Panc1 (cell line): ENCODE measurements at regions not wholly inside any gene's neighbourhood (a gene's known extent, or its start where the extent isn't known, plus 50 kb on each side); places are given as distances from the start of the nearest gene placed in this dataset.

ENCODE experiments used
- ATAC-seq: fragments of 200-7000 bp; cut with Tn5 transposase; 2 replicates; pipeline ENCODE4 v1.9.1; 2020; ENCODE audit warnings: mild to moderate bottlenecking, moderate library complexity
- BruUV-seq: library from RNA; stranded (reverse); fragments of 400-500 nt; replicated peaks from 2 replicates; lab custom pipeline; 2021; lab: Mats Ljungman, UMichigan
- CTCF ChIA-PET: fragments of 300-600 bp; sonication (Branson Sonifier 250); formaldehyde crosslinking; loops from one replicate; lab custom pipeline; 2022; ENCODE audit warnings: antibody characterized with exemption; lab: Charles Lee
- POLR2A ChIA-PET: fragments of 300-600 bp; sonication (Branson Sonifier 250); formaldehyde crosslinking; loops from one replicate; lab custom pipeline; 2022; ENCODE audit warnings: antibody characterized with exemption; lab: Charles Lee
- DNase-seq: peaks from one replicate; pipeline ENCODE4 v3.0.0-alpha.2; 2010; ENCODE audit warnings: low read depth, low spot score
- H3K27ac ChIP-seq: 2 replicates; pipeline ENCODE4 v1.5.1; 2011; ENCODE audit warnings: mild to moderate bottlenecking, low read length, inconsistent platforms
- H3K27me3 ChIP-seq: fragments of 200-500 bp; sonication (Bioruptor generic); 2 replicates; pipeline ENCODE4 v1.6.0; 2014; ENCODE audit warnings: low read length, inconsistent platforms; ENCODE audit not compliant: control insufficient read depth, insufficient read depth
- H3K36me3 ChIP-seq: fragments of 200-500 bp; sonication (Bioruptor generic); 2 replicates; pipeline ENCODE4 v1.5.1; 2014; ENCODE audit warnings: inconsistent platforms, mild to moderate bottlenecking, low read length, moderate library complexity; ENCODE audit not compliant: control insufficient read depth, insufficient read depth
- H3K4me1 ChIP-seq: 2 replicates; pipeline ENCODE4 v1.5.1; 2011; ENCODE audit warnings: inconsistent platforms, mild to moderate bottlenecking, low read length, moderate library complexity; ENCODE audit not compliant: control insufficient read depth, insufficient read depth
- H3K4me3 ChIP-seq, 2 experiments: 2 replicates each; pipeline ENCODE4 v1.5.1; 2011 to 2012; ENCODE audit warnings: low read depth in 2 of 2, low read length in 2 of 2, mild to moderate bottlenecking in 2 of 2, inconsistent platforms in 1 of 2, moderate library complexity in 1 of 2
- H3K9me3 ChIP-seq: fragments of 200-500 bp; sonication (Bioruptor generic); 2 replicates; pipeline ENCODE4 v1.5.1; 2014; ENCODE audit warnings: low read depth, mild to moderate bottlenecking, inconsistent platforms, low read length, moderate library complexity; ENCODE audit not compliant: control insufficient read depth, insufficient read depth
- CTCF ChIP-seq: fragments of 450-650 bp; IDR thresholded peaks from 2 replicates; pipeline ENCODE4 v1.5.1; 2017; ENCODE audit warnings: mild to moderate bottlenecking
- POLR2AphosphoS5 ChIP-seq: IDR thresholded peaks from 2 replicates; pipeline ENCODE4 v1.6.1; 2012; ENCODE audit warnings: mild to moderate bottlenecking, low read depth, low read length, moderate library complexity
- SIN3A ChIP-seq: IDR thresholded peaks from 2 replicates; pipeline ENCODE4 v1.6.1; 2012; ENCODE audit warnings: low read depth, mild to moderate bottlenecking, low read length, moderate library complexity, borderline replicate concordance; ENCODE audit not compliant: insufficient read depth
- TCF7L2 ChIP-seq: IDR thresholded peaks from 2 replicates; pipeline ENCODE4 v1.6.1; 2011; ENCODE audit warnings: mild to moderate bottlenecking, low read depth, low read length, inconsistent platforms
- in situ Hi-C: cut with HindIII; loops from 2 replicates; pipeline ENCODE4 v1.10.0; 2016; ENCODE audit warnings: low sequenced_read_pairs, low pct_unique_long_range_greater_than_20kb
- intact Hi-C: fragments of 100-400 bp; cut with micrococcal nuclease; formaldehyde crosslinking; loops from one replicate; pipeline ENCODE4 v1.10.0; 2022; ENCODE audit not compliant: unreplicated experiment
- TF ChIP-seq, protein P1 (sequence below), 2 experiments: IDR thresholded peaks; 2 replicates each; pipeline ENCODE4 v1.6.1; 2011 to 2012; ENCODE audit warnings: low read depth in 2 of 2, control low read depth in 1 of 2, low read length in 1 of 2, mild to moderate bottlenecking in 1 of 2, moderate library complexity in 1 of 2; ENCODE audit not compliant: insufficient read depth in 1 of 2

GRCh38 chr7:118003476-118003875 is 130.2 kb upstream of the CTTNBP2 start:
- no TSS peak for BruUV-seq
- Histone ChIP-seq H3K4me3 (no peak overlapping the region), H3K27me3 (no peaks in the 10 kb centered on the region), H3K27ac (no peak overlapping the region), H3K4me1 (no peaks in the 10 kb centered on the region), H3K9me3 (no peaks in the 10 kb centered on the region), H3K36me3 (no peaks in the 10 kb centered on the region)
- intact Hi-C loops (no loop called here), in situ Hi-C loops (no loop called here)
- CTCF ChIA-PET: no interaction called here
- DNase-seq (no peak), ATAC-seq (no peak)
- POLR2A ChIA-PET: no interaction called here
- TF ChIP-seq SIN3A: no peak
- TF ChIP-seq, protein P1, sequence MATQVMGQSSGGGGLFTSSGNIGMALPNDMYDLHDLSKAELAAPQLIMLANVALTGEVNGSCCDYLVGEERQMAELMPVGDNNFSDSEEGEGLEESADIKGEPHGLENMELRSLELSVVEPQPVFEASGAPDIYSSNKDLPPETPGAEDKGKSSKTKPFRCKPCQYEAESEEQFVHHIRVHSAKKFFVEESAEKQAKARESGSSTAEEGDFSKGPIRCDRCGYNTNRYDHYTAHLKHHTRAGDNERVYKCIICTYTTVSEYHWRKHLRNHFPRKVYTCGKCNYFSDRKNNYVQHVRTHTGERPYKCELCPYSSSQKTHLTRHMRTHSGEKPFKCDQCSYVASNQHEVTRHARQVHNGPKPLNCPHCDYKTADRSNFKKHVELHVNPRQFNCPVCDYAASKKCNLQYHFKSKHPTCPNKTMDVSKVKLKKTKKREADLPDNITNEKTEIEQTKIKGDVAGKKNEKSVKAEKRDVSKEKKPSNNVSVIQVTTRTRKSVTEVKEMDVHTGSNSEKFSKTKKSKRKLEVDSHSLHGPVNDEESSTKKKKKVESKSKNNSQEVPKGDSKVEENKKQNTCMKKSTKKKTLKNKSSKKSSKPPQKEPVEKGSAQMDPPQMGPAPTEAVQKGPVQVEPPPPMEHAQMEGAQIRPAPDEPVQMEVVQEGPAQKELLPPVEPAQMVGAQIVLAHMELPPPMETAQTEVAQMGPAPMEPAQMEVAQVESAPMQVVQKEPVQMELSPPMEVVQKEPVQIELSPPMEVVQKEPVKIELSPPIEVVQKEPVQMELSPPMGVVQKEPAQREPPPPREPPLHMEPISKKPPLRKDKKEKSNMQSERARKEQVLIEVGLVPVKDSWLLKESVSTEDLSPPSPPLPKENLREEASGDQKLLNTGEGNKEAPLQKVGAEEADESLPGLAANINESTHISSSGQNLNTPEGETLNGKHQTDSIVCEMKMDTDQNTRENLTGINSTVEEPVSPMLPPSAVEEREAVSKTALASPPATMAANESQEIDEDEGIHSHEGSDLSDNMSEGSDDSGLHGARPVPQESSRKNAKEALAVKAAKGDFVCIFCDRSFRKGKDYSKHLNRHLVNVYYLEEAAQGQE (IDR thresholded peaks at IDR 0.05; ENCODE audit: insufficient read depth in 1 of 2, low read depth in 2 of 2, low read length in 1 of 2): no peak
- TF ChIP-seq POLR2AphosphoS5: no peak
- no peak for TF ChIP-seq TCF7L2
- TF ChIP-seq CTCF: no peak

DNA sequence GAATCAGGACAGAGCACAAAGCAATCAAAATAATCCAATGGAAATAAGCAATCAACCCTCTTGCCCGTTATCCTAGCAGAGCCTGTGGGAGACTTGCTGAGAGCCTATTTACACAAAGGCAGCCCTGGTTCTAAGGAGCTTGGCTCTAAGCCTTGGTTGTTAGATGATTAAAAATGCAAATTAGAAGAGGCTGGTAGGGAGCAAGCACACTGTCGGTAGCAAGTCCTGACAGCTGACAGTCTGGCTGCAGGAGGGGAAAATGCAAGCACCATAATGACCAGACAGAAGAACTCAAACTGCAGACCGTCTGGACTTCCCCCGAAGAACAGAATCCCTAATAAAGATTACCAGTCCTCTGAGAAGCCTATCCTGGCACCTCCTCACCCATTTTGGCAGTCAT is 131.8 kb upstream of the CTTNBP2 start:
- DNase-seq (no peak), ATAC-seq (no peak)
- ChIA-PET POLR2A (no interaction called here), CTCF (no interaction called here)
- in situ Hi-C loops: no loop called here
- TF ChIP-seq CTCF (no peak), POLR2AphosphoS5 (no peak), SIN3A (no peak), TCF7L2 (no peak)
- TF ChIP-seq, protein P1 (IDR thresholded peaks at IDR 0.05; ENCODE audit: insufficient read depth in 1 of 2, low read depth in 2 of 2, low read length in 1 of 2): no peak
- no TSS peak for BruUV-seq
- no peak overlapping the region for H3K4me3 ChIP-seq
- no peak overlapping the region for H3K27ac ChIP-seq
- H3K27me3 ChIP-seq: no peaks in the 10 kb centered on the region
- no peaks in the 10 kb centered on the region for H3K36me3 ChIP-seq
- H3K9me3 ChIP-seq: no peaks in the 10 kb centered on the region
- intact Hi-C loops: no loop called here
- H3K4me1 ChIP-seq: no peaks in the 10 kb centered on the region
